Activated CD8-positive, alpha-beta T cell treated with anti-CD3 and anti-CD28 coated beads for 36 hours (primary cell): ENCODE measurements at regions not wholly inside any gene's neighbourhood (a gene's known extent, or its start where the extent isn't known, plus 50 kb on each side); places are given as distances from the start of the nearest gene placed in this dataset.

Experiments
- ATAC-seq: fragments of 200-7000 bp; cut with Tn5 transposase; one replicate; pipeline ENCODE4 v1.10.0; 2021; ENCODE audit warnings: mild to moderate bottlenecking, moderate library complexity
- CTCF ChIA-PET: fragments of 350-600 bp; sonication (Branson Sonifier 250); formaldehyde crosslinking; loops from one replicate; lab custom pipeline; 2021; ENCODE audit warnings: antibody characterized with exemption; lab: Charles Lee
- POLR2A ChIA-PET: fragments of 350-600 bp; sonication (Branson Sonifier 250); formaldehyde crosslinking; loops from one replicate; lab custom pipeline; 2021; ENCODE audit warnings: antibody characterized with exemption; lab: Charles Lee
- DNase-seq: peaks from one replicate; pipeline ENCODE4 v3.0.0-alpha.2; 2020
- H3K27ac Mint-ChIP-seq: one replicate; pipeline ENCODE4 v1.8.0; 2021; ENCODE audit warnings: mild to moderate bottlenecking, mixed read lengths
- H3K27me3 Mint-ChIP-seq: one replicate; pipeline ENCODE4 v1.8.0; 2021; ENCODE audit warnings: mixed read lengths
- H3K36me3 Mint-ChIP-seq: one replicate; pipeline ENCODE4 v1.8.0; 2021; ENCODE audit warnings: low read depth, mixed read lengths
- H3K4me1 Mint-ChIP-seq: one replicate; pipeline ENCODE4 v1.8.0; 2021; ENCODE audit warnings: low read depth, mixed read lengths
- H3K4me3 Mint-ChIP-seq: one replicate; pipeline ENCODE4 v1.8.0; 2021; ENCODE audit warnings: mild to moderate bottlenecking, moderate library complexity, mixed read lengths
- H3K9me3 Mint-ChIP-seq: one replicate; pipeline ENCODE4 v1.8.0; 2021; ENCODE audit warnings: mixed read lengths
- CTCF ChIP-seq: fragments of 200-600 bp; IDR thresholded peaks from one replicate; pipeline ENCODE4 v1.8.0; 2022; ENCODE audit warnings: antibody characterized with exemption, mild to moderate bottlenecking
- intact Hi-C: fragments of 100-400 bp; cut with micrococcal nuclease; formaldehyde crosslinking; loops from one replicate; pipeline ENCODE4 v1.10.0; 2022

DNA sequence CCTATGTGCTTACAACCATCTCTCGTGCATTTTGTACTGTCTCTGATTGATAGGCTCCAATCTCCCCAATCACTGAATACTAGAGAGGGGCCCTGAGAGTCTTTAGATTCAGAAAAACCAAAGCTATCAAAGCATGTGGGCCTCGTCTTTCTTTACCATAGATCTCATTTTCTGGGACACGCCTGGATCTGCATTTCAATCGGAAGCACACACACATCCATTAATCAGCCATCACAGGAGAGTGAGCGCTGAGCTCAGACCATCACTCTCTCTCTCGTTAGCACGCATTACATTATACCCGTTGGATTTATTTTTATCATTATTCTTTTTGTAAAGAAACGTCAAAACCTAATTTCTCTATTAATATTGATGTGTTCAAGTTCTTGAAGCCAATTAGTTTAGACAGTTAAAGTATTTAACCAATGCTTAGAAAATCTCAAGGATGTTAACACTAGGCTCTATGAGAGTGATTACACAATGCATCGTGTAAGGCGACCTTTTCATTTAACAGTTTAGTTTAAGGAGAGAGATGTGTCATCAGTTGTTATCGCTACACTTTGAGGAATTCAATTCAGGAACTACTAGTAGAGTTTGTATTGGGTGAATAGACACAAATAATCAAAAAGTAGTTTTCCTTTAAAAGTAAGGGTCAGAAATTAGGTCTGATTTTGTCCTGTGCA, 650.7 kb downstream of the CDH8 start:
- CTCF ChIA-PET = no interaction called here

DNA sequence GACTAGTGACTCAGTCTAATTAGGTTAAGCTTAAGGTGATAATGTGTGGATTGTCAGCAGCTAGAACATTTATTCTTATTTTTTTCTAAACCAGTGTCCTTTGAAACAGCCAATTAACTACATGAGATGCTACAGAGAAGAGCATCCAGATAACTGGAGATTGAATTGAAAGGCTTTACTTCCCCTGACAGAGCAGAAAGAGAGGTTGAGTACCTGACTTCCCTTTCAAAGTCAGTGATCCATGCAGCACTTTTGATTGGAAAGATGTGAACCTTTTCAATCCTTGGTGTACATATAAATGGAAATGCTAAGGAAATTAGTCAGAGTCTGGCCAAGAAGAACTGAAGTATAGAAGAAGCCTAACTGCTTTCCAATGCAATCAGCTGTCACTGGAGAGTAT, 653.8 kb downstream of the CDH8 start:
- intact Hi-C loops = no loop called here

More for the DNA sequence above, 650.7 kb downstream of the CDH8 start:
- intact Hi-C loops = no loop called here
- Mint-ChIP-seq H3K27ac (no peak overlapping the region), H3K4me3 (no peak overlapping the region), H3K9me3 (peaks cover 14% of the 10 kb centered on the region), H3K4me1 (no peaks in the 10 kb centered on the region), H3K27me3 (no peaks in the 10 kb centered on the region), H3K36me3 (no peaks in the 10 kb centered on the region)
- TF ChIP-seq CTCF = no peak
- no peak for ATAC-seq
- POLR2A ChIA-PET = no interaction called here
- no peak for DNase-seq

GRCh38 chr16:61379311-61379710, 656.9 kb downstream of the CDH8 start:
- H3K27ac Mint-ChIP-seq = no peak overlapping the region
- no peak for TF ChIP-seq CTCF
- no peak overlapping the region for H3K4me3 Mint-ChIP-seq
- ChIA-PET CTCF (no interaction called here), POLR2A (interaction anchor here (0.6 kb wide), 1 partner anchor 149 kb away, joined by 3 read pairs; no protein-coding TSS in a partner anchor)
- H3K27me3 Mint-ChIP-seq = no peaks in the 10 kb centered on the region
- DNase-seq (no peak), ATAC-seq (no peak)
- H3K4me1 Mint-ChIP-seq = no peaks in the 10 kb centered on the region
- H3K9me3 Mint-ChIP-seq = peaks cover 11% of the 10 kb centered on the region
- intact Hi-C loops = no loop called here
- no peaks in the 10 kb centered on the region for H3K36me3 Mint-ChIP-seq

More for the DNA sequence above, 653.8 kb downstream of the CDH8 start:
- no peak for DNase-seq
- CTCF ChIA-PET = no interaction called here
- Mint-ChIP-seq H3K4me3 (no peak overlapping the region), H3K4me1 (no peaks in the 10 kb centered on the region), H3K27me3 (no peaks in the 10 kb centered on the region), H3K36me3 (no peaks in the 10 kb centered on the region), H3K9me3 (peaks cover 9% of the 10 kb centered on the region), H3K27ac (no peak overlapping the region)
- POLR2A ChIA-PET = no interaction called here
- TF ChIP-seq CTCF = no peak
- no peak for ATAC-seq

DNA sequence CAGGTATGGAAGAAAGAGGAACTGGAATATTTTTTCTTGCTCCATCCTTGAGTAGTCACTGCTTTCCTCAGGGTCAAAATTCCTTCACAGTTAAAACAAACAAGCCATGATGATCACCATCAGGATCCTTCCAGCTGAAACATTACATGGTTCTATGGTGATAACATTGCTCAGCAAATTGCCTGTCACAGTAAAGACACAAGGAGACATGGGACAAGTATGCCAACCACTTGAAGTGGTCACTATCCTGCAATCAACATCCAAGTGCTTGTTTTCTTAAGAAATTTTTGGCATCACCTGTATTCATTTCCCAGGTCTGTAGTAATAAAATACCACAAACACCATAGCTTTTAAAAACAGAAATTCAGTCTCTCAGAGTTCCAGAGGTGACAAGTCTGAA, 662.2 kb downstream of the CDH8 start:
- ATAC-seq (no peak), DNase-seq (no peak)
- Mint-ChIP-seq H3K4me3 (no peak overlapping the region), H3K27ac (no peak overlapping the region), H3K27me3 (no peaks in the 10 kb centered on the region), H3K36me3 (no peaks in the 10 kb centered on the region), H3K9me3 (peaks cover 11% of the 10 kb centered on the region), H3K4me1 (no peaks in the 10 kb centered on the region)
- ChIA-PET POLR2A (no interaction called here), CTCF (no interaction called here)
- TF ChIP-seq CTCF = no peak
- intact Hi-C loops = no loop called here

DNA sequence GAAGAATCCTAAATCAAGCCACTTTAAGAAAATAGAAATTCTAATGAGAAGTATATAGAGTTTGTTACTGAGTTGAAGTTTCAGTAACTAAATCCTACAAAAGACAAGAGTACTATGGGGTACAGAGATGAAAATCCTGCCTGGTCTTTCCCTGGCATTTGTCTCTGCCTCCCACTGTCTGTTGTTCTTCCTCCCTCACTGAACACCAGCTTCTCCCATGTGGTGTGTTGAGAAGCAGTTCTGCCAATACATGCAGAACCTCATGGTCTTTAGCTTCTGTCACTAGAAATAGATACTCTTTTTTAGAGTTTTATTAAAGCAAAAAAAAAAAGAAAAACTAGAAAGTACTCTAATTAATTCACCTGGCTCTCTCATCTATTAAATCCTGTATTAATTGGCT, 664.4 kb downstream of the CDH8 start:
- H3K27ac Mint-ChIP-seq = no peak overlapping the region
- no peaks in the 10 kb centered on the region for H3K27me3 Mint-ChIP-seq
- H3K36me3 Mint-ChIP-seq = no peaks in the 10 kb centered on the region
- TF ChIP-seq CTCF = no peak
- ChIA-PET CTCF (no interaction called here), POLR2A (interaction anchor here (0.7 kb wide), 1 partner anchor 127 kb away, joined by 4 read pairs; no protein-coding TSS in a partner anchor)
- ATAC-seq (no peak), DNase-seq (no peak)
- H3K9me3 Mint-ChIP-seq = peaks cover 15% of the 10 kb centered on the region
- no peaks in the 10 kb centered on the region for H3K4me1 Mint-ChIP-seq
- H3K4me3 Mint-ChIP-seq = no peak overlapping the region
- intact Hi-C loops = no loop called here
